ENCODE measurements at regions not wholly inside any gene's neighbourhood (a gene's known extent, or its start where the extent isn't known, plus 50 kb on each side); places are given as distances from the start of the nearest gene placed in this dataset.
"Not testable (repeated sequence)": the region's sequence is repeated elsewhere in the genome, so short reads cannot be mapped to it uniquely, and the experiment has no call there.

- DNase-seq (ENCODE audit: low spot score) = no peak
Observed at GRCh38 chr5:60517850-60518249, 182.1 kb downstream of the DEPDC1B start.

- DNase-seq (ENCODE audit: low spot score) = no peak
Observed at GRCh38 chr5:60517094-60517694, 182.8 kb downstream of the DEPDC1B start.

GRCh38 chr5:60516688-60517087 is 183.3 kb downstream of the DEPDC1B start:
- DNase-seq (ENCODE audit: low spot score) = no peak

GRCh38 chr5:60514152-60514551 is 185.8 kb downstream of the DEPDC1B start:
- no peak for DNase-seq (ENCODE audit: low spot score)

GRCh38 chr5:60512117-60512516 is 187.8 kb downstream of the DEPDC1B start:
- DNase-seq (ENCODE audit: low spot score) = no peak

- no peak for DNase-seq (ENCODE audit: low spot score)
Observed at GRCh38 chr5:60510663-60511062, 189.3 kb downstream of the DEPDC1B start.

GRCh38 chr5:60510049-60510448 is 189.9 kb downstream of the DEPDC1B start:
- no peak for DNase-seq (ENCODE audit: low spot score)

- no peak for DNase-seq (ENCODE audit: low spot score)
Observed at GRCh38 chr5:60509519-60509918, 190.4 kb downstream of the DEPDC1B start.

- DNase-seq (ENCODE audit: low spot score) = no peak
Observed at GRCh38 chr5:60507687-60508086, 192.3 kb downstream of the DEPDC1B start.

- DNase-seq (ENCODE audit: low spot score) = no peak
Observed at GRCh38 chr5:60505373-60506171, 194.4 kb downstream of the DEPDC1B start.

- no peak for DNase-seq (ENCODE audit: low spot score)
Observed at GRCh38 chr5:60504342-60504741, 195.6 kb downstream of the DEPDC1B start.

- no peak for DNase-seq (ENCODE audit: low spot score)
Observed at GRCh38 chr5:60503771-60504170, 196.2 kb downstream of the DEPDC1B start.

GRCh38 chr5:60497706-60498500 is 202.1 kb downstream of the DEPDC1B start:
- DNase-seq (ENCODE audit: low spot score) = no peak

- DNase-seq (ENCODE audit: low spot score) = no peak
Observed at GRCh38 chr5:60495644-60496520, 204.1 kb downstream of the DEPDC1B start.

- no peak for DNase-seq (ENCODE audit: low spot score)
Observed at GRCh38 chr5:60494635-60495034, 205.3 kb downstream of the DEPDC1B start.

- no peak for DNase-seq (ENCODE audit: low spot score)
Observed at GRCh38 chr5:60494144-60494543, 205.8 kb downstream of the DEPDC1B start.

GRCh38 chr5:60493372-60493771 is 206.6 kb downstream of the DEPDC1B start:
- no peak for DNase-seq (ENCODE audit: low spot score)

GRCh38 chr5:60492958-60493357 is 207.0 kb downstream of the DEPDC1B start:
- no peak for DNase-seq (ENCODE audit: low spot score)

GRCh38 chr5:60492358-60492757 is 207.6 kb downstream of the DEPDC1B start:
- DNase-seq (ENCODE audit: low spot score) = not testable (repeated sequence)

- no peak for DNase-seq (ENCODE audit: low spot score)
Observed at GRCh38 chr5:60490597-60491166, 209.3 kb downstream of the DEPDC1B start.

GRCh38 chr5:60489856-60490255 is 210.1 kb downstream of the DEPDC1B start:
- no peak for DNase-seq (ENCODE audit: low spot score)
